ENCODE measurements at regions not wholly inside any gene's neighbourhood (a gene's known extent, or its start where the extent isn't known, plus 50 kb on each side); places are given as distances from the start of the nearest gene placed in this dataset.
"Not testable (repeated sequence)": the region's sequence is repeated elsewhere in the genome, so short reads cannot be mapped to it uniquely, and the experiment has no call there.

GRCh38 chr15:29648415-29648814, 173.9 kb downstream of the TJP1 start:
- DNase-seq: not testable (repeated sequence)

- no peak for DNase-seq
These were observed 176.4 kb downstream of the TJP1 start for GRCh38 chr15:29645841-29646240.

GRCh38 chr15:29644361-29644760, 177.9 kb downstream of the TJP1 start:
- not testable (repeated sequence) for DNase-seq

- DNase-seq: no peak
These were observed 183.5 kb downstream of the TJP1 start for GRCh38 chr15:29638781-29639180.

- DNase-seq: no peak
These were observed 184.3 kb downstream of the TJP1 start for GRCh38 chr15:29638011-29638410.

- no peak for DNase-seq
These were observed 184.7 kb downstream of the TJP1 start for GRCh38 chr15:29637555-29637954.

GRCh38 chr15:29636921-29637320, 185.3 kb downstream of the TJP1 start:
- no peak for DNase-seq

- DNase-seq: no peak
These were observed 186.1 kb downstream of the TJP1 start for GRCh38 chr15:29636140-29636539.

GRCh38 chr15:29635513-29636098, 186.7 kb downstream of the TJP1 start:
- no peak for DNase-seq

- no peak for DNase-seq
These were observed 188.3 kb downstream of the TJP1 start for GRCh38 chr15:29633971-29634370.

- DNase-seq: no peak
These were observed 189.4 kb downstream of the TJP1 start for GRCh38 chr15:29632671-29633406.

GRCh38 chr15:29631076-29632070, 190.9 kb downstream of the TJP1 start:
- no peak for DNase-seq

GRCh38 chr15:29624271-29624670, 198.0 kb downstream of the TJP1 start:
- no peak for DNase-seq

GRCh38 chr15:29623116-29623639, 199.1 kb downstream of the TJP1 start:
- no peak for DNase-seq

GRCh38 chr15:29622637-29623036, 199.6 kb downstream of the TJP1 start:
- no peak for DNase-seq

- no peak for DNase-seq
These were observed 200.7 kb downstream of the TJP1 start for GRCh38 chr15:29621616-29622015.

- DNase-seq: no peak
These were observed 203.7 kb downstream of the TJP1 start for GRCh38 chr15:29618586-29618985.

- DNase-seq: no peak
These were observed 205.8 kb downstream of the TJP1 start for GRCh38 chr15:29616512-29616911.

- no peak for DNase-seq
These were observed 206.5 kb downstream of the TJP1 start for GRCh38 chr15:29615791-29616190.

- DNase-seq: peak in 1 of 2 donors; percentile 2
These were observed 208.3 kb downstream of the TJP1 start for GRCh38 chr15:29613951-29614382.

GRCh38 chr15:29612701-29613100, 209.6 kb downstream of the TJP1 start:
- DNase-seq: no peak

GRCh38 chr15:29612096-29612495, 210.2 kb downstream of the TJP1 start:
- DNase-seq: no peak

GRCh38 chr15:29611057-29611456, 211.2 kb downstream of the TJP1 start:
- no peak for DNase-seq
